Sigmoid colon (tissue), 4 donors: ENCODE measurements at regions not wholly inside any gene's neighbourhood (a gene's known extent, or its start where the extent isn't known, plus 50 kb on each side); places are given as distances from the start of the nearest gene placed in this dataset.

Experiments
- CTCF ChIP-seq, 4 experiments: fragments of 450-650 bp in 3 of 4; fragments of 200-600 bp in 1 of 4; IDR thresholded peaks; one replicate each; pipeline ENCODE4 v1.5.1; 2016 to 2019; ENCODE audit warnings: antibody characterized with exemption in 4 of 4, mild to moderate bottlenecking in 3 of 4, moderate library complexity in 2 of 4
- EP300 ChIP-seq, 4 donors: sonication (generic); formaldehyde crosslinking; IDR thresholded peaks; one replicate each; pipeline ENCODE4 v1.6.1; 2017; ENCODE audit warnings: antibody characterized with exemption in 4 of 4
- POLR2A ChIP-seq, 2 donors: fragments of 450-650 bp; IDR thresholded peaks; one replicate each; pipeline ENCODE4 v1.6.1; 2016; ENCODE audit warnings: antibody characterized with exemption in 2 of 2, mild to moderate bottlenecking in 2 of 2, moderate library complexity in 2 of 2
- POLR2AphosphoS5 ChIP-seq, 4 donors: sonication (generic); formaldehyde crosslinking; IDR thresholded peaks; one replicate each; pipeline ENCODE4 v1.6.1; 2017; ENCODE audit warnings: antibody characterized with exemption in 4 of 4

- no peak for TF ChIP-seq CTCF (IDR thresholded peaks at IDR 0.05)
- TF ChIP-seq POLR2AphosphoS5 (IDR thresholded peaks at IDR 0.05): no peak
- TF ChIP-seq EP300 (IDR thresholded peaks at IDR 0.05): no peak
- no peak for TF ChIP-seq POLR2A (IDR thresholded peaks at IDR 0.05)
Measured at GRCh38 chr12:128205758-128206157, 61.2 kb upstream of the TMEM132C start.
